Colon (tissue), 2 donors: ENCODE measurements at regions not wholly inside any gene's neighbourhood (a gene's known extent, or its start where the extent isn't known, plus 50 kb on each side); places are given as distances from the start of the nearest gene placed in this dataset.
"Not testable (repeated sequence)": the region's sequence is repeated elsewhere in the genome, so short reads cannot be mapped to it uniquely, and the experiment has no call there.

Experiments used
- FAIRE-seq: peaks from 2 replicates; lab custom pipeline; 2012; peaks lifted over from hg19 to GRCh38; lab: Jason Lieb, UNC
- donor health status: control.
- donor health status: control.

GRCh38 chr14:104304451-104305351, 166.3 kb downstream of the KIF26A start:
- FAIRE-seq, result no peak

- no peak for FAIRE-seq
These were observed 167.4 kb downstream of the KIF26A start for GRCh38 chr14:104305511-104306449.

GRCh38 chr14:104306450-104307040, 168.2 kb downstream of the KIF26A start:
- FAIRE-seq, result no peak

- no peak for FAIRE-seq
These were observed 168.8 kb downstream of the KIF26A start for GRCh38 chr14:104307246-104307626.

GRCh38 chr14:104307627-104308401, 169.4 kb downstream of the KIF26A start:
- no peak for FAIRE-seq

- FAIRE-seq, result not testable (repeated sequence)
These were observed 170.1 kb downstream of the KIF26A start for GRCh38 chr14:104308534-104308933.

GRCh38 chr14:104309657-104310369, 171.4 kb downstream of the KIF26A start:
- FAIRE-seq, result no peak

- FAIRE-seq, result no peak
These were observed 173.0 kb downstream of the KIF26A start for GRCh38 chr14:104311358-104311757.

GRCh38 chr14:104313674-104314073, 175.3 kb downstream of the KIF26A start:
- no peak for FAIRE-seq

GRCh38 chr14:104314251-104314941, 176.0 kb downstream of the KIF26A start:
- no peak for FAIRE-seq

GRCh38 chr14:104315169-104315568, 176.8 kb downstream of the KIF26A start:
- FAIRE-seq, result no peak

- no peak for FAIRE-seq
These were observed 177.2 kb downstream of the KIF26A start for GRCh38 chr14:104315625-104316024.

- no peak for FAIRE-seq
These were observed 177.8 kb downstream of the KIF26A start for GRCh38 chr14:104316121-104316722.

- FAIRE-seq, result no peak
These were observed 178.5 kb downstream of the KIF26A start for GRCh38 chr14:104316723-104317491.

GRCh38 chr14:104317492-104317805, 179.1 kb downstream of the KIF26A start:
- FAIRE-seq, result no peak

GRCh38 chr14:104317975-104318557, 179.7 kb downstream of the KIF26A start:
- no peak for FAIRE-seq

- FAIRE-seq, result no peak
These were observed 180.4 kb downstream of the KIF26A start for GRCh38 chr14:104318558-104319490.
